IMR-90 (cell line): ENCODE measurements at regions not wholly inside any gene's neighbourhood (a gene's known extent, or its start where the extent isn't known, plus 50 kb on each side); places are given as distances from the start of the nearest gene placed in this dataset.

Experiments
- ATAC-seq: fragments of 200-7000 bp; cut with Tn5 transposase; 2 replicates; pipeline ENCODE4 v1.9.1; 2020; ENCODE audit warnings: low read depth, mild to moderate bottlenecking, moderate library complexity
- BruUV-seq: library from RNA; stranded (reverse); fragments of 400-500 nt; replicated peaks from 2 replicates; lab custom pipeline; 2021; lab: Mats Ljungman, UMichigan
- CTCF ChIA-PET: fragments of 300-600 bp; formaldehyde crosslinking; extraction: SDS; loops from one replicate; lab custom pipeline; 2021; ENCODE audit warnings: antibody characterized with exemption; lab: Yijun Ruan, JAX
- POLR2A ChIA-PET: fragments of 300-600 bp; sonication (Branson Sonifier 250); formaldehyde crosslinking; loops from one replicate; lab custom pipeline; 2022; ENCODE audit warnings: antibody characterized with exemption; ENCODE audit not compliant: unreplicated experiment; lab: Charles Lee
- DNase-seq: peaks from one replicate; pipeline ENCODE4 v3.0.0; 2013
- H2AFZ ChIP-seq: replicated peaks from 2 replicates; pipeline ENCODE3; 2013; ENCODE audit warnings: low read length, mild to moderate bottlenecking; ENCODE audit not compliant: poor library complexity
- H2AK5ac ChIP-seq: 2 replicates; pipeline ENCODE4 v1.6.1; 2013; ENCODE audit warnings: low read depth, low read length, inconsistent platforms
- H2AK9ac ChIP-seq: replicated peaks from 2 replicates; pipeline ENCODE3; 2013; ENCODE audit warnings: mild to moderate bottlenecking, low read depth, low read length, moderate library complexity; ENCODE audit not compliant: poor library complexity
- H2BK120ac ChIP-seq: 2 replicates; pipeline ENCODE4 v1.6.1; 2013; ENCODE audit warnings: low read depth, low read length, inconsistent platforms
- H2BK15ac ChIP-seq: 3 replicates; pipeline ENCODE4 v1.6.1; 2013; ENCODE audit warnings: low read depth, low read length, inconsistent platforms
- H2BK20ac ChIP-seq: 2 replicates; pipeline ENCODE4 v1.6.1; 2013; ENCODE audit warnings: low read depth, mild to moderate bottlenecking, inconsistent platforms, low read length, moderate library complexity
- H2BK5ac ChIP-seq: 2 replicates; pipeline ENCODE4 v1.6.1; 2013; ENCODE audit warnings: mild to moderate bottlenecking, low read depth, low read length, inconsistent platforms; ENCODE audit not compliant: poor library complexity, severe bottlenecking
- H3K14ac ChIP-seq: replicated peaks from 2 replicates; pipeline ENCODE4 v1.6.1; 2013; ENCODE audit warnings: low read depth, low read length, inconsistent platforms
- H3K18ac ChIP-seq: 2 replicates; pipeline ENCODE4 v1.6.1; 2013; ENCODE audit warnings: low read depth, low read length, control low read depth
- H3K23ac ChIP-seq: 2 replicates; pipeline ENCODE4 v1.6.1; 2013; ENCODE audit warnings: low read depth, low read length, inconsistent platforms
- H3K27ac ChIP-seq: 2 replicates; pipeline ENCODE4 v1.5.1; 2013; ENCODE audit warnings: mild to moderate bottlenecking, control low read depth, low read length; ENCODE audit not compliant: insufficient read depth
- H3K27me3 ChIP-seq: 2 replicates; pipeline ENCODE4 v1.6.1; 2013; ENCODE audit warnings: low read length; ENCODE audit not compliant: control insufficient read depth, insufficient read depth
- H3K36me3 ChIP-seq: 2 replicates; pipeline ENCODE4 v1.6.1; 2013; ENCODE audit warnings: low read length, mixed read lengths; ENCODE audit not compliant: control insufficient read depth, insufficient read depth
- H3K4ac ChIP-seq: 2 replicates; pipeline ENCODE4 v1.6.1; 2013; ENCODE audit warnings: low read depth, low read length, inconsistent platforms
- H3K4me1 ChIP-seq: 2 replicates; pipeline ENCODE4 v1.6.1; 2013; ENCODE audit warnings: low read length, mixed read lengths; ENCODE audit not compliant: control insufficient read depth, insufficient read depth
- H3K4me2 ChIP-seq: 2 replicates; pipeline ENCODE4 v1.6.1; 2013; ENCODE audit warnings: low read depth, mild to moderate bottlenecking, control low read depth, low read length, moderate library complexity
- H3K4me3 ChIP-seq: 2 replicates; pipeline ENCODE4 v1.5.1; 2013; ENCODE audit warnings: low read depth, mild to moderate bottlenecking, control low read depth, low read length, moderate library complexity; ENCODE audit not compliant: insufficient read depth
- H3K56ac ChIP-seq: 2 replicates; pipeline ENCODE4 v1.6.1; 2013; ENCODE audit warnings: low read length, inconsistent platforms; ENCODE audit not compliant: insufficient read depth; ENCODE audit errors: extremely low read depth
- H3K79me1 ChIP-seq, 2 experiments: 2 replicates each; pipeline ENCODE4 v1.6.1; 2013; ENCODE audit warnings: low read length in 2 of 2, inconsistent platforms in 1 of 2, low read depth in 1 of 2
- H3K9ac ChIP-seq: 2 replicates; pipeline ENCODE4 v1.6.1; 2013; ENCODE audit warnings: low read depth, low read length, control low read depth
- H3K9me1 ChIP-seq: 2 replicates; pipeline ENCODE4 v1.6.1; 2013; ENCODE audit warnings: low read length, inconsistent platforms; ENCODE audit not compliant: insufficient read depth
- H3K9me3 ChIP-seq: 2 replicates; pipeline ENCODE4 v1.6.1; 2013; ENCODE audit warnings: low read length; ENCODE audit not compliant: control insufficient read depth, insufficient read depth
- H4K20me1 ChIP-seq: 2 replicates; pipeline ENCODE4 v1.6.1; 2013; ENCODE audit warnings: low read length, inconsistent platforms; ENCODE audit not compliant: insufficient read depth
- H4K5ac ChIP-seq: 2 replicates; pipeline ENCODE4 v1.6.1; 2013; ENCODE audit warnings: mild to moderate bottlenecking, low read depth, low read length, control low read depth
- H4K8ac ChIP-seq, 2 experiments: 2 replicates each; pipeline ENCODE4 v1.6.1; 2013; ENCODE audit warnings: low read depth in 2 of 2, low read length in 2 of 2, control low read depth in 1 of 2, inconsistent platforms in 1 of 2
- H4K91ac ChIP-seq: 2 replicates; pipeline ENCODE4 v1.6.1; 2013; ENCODE audit warnings: low read depth, low read length, inconsistent platforms; ENCODE audit not compliant: insufficient read depth
- BHLHE40 ChIP-seq: fragments of 150-350 bp; IDR thresholded peaks from 2 replicates; pipeline ENCODE4 v1.6.1; 2016; ENCODE audit warnings: mild to moderate bottlenecking, low read depth, low read length
- CEBPB ChIP-seq: IDR thresholded peaks from 2 replicates; pipeline ENCODE4 v1.6.1; 2012; ENCODE audit warnings: low read depth, low read length, improper control_type of control experiment
- CHD1 ChIP-seq: IDR thresholded peaks from 2 replicates; pipeline ENCODE4 v1.6.1; 2012; ENCODE audit warnings: low read depth, low read length, improper control_type of control experiment
- CTCF ChIP-seq: conservative IDR thresholded peaks from 2 replicates; pipeline ENCODE4 v1.5.1; 2012; ENCODE audit warnings: mild to moderate bottlenecking, low read depth, low read length, improper control_type of control experiment
- ELK1 ChIP-seq: fragments of 150-350 bp; IDR thresholded peaks from 2 replicates; pipeline ENCODE4 v1.6.1; 2016; ENCODE audit warnings: low read depth, mild to moderate bottlenecking, low read length, moderate library complexity, borderline replicate concordance
- FOS ChIP-seq: fragments of 150-350 bp; IDR thresholded peaks from 2 replicates; pipeline ENCODE4 v1.6.1; 2016; ENCODE audit warnings: low read depth, low read length
- MAFK ChIP-seq: IDR thresholded peaks from 2 replicates; pipeline ENCODE4 v1.6.1; 2012; ENCODE audit warnings: low read depth, low read length, improper control_type of control experiment
- MAZ ChIP-seq: IDR thresholded peaks from 2 replicates; pipeline ENCODE4 v1.6.1; 2012; ENCODE audit warnings: low read depth, mild to moderate bottlenecking, low read length, improper control_type of control experiment, moderate library complexity, borderline replicate concordance
- MXI1 ChIP-seq: IDR thresholded peaks from 2 replicates; pipeline ENCODE4 v1.6.1; 2012; ENCODE audit warnings: low read depth, mild to moderate bottlenecking, low read length, moderate library complexity, borderline replicate concordance
- NFE2L2 ChIP-seq: fragments of 150-350 bp; IDR thresholded peaks from 2 replicates; pipeline ENCODE4 v1.6.1; 2016; ENCODE audit warnings: low read depth, mild to moderate bottlenecking, low read length
- POLR2A ChIP-seq: IDR thresholded peaks from 2 replicates; pipeline ENCODE4 v1.6.1; 2012; ENCODE audit warnings: mild to moderate bottlenecking, low read depth, low read length
- RAD21 ChIP-seq: IDR thresholded peaks from 2 replicates; pipeline ENCODE4 v1.6.1; 2012; ENCODE audit warnings: low read length, improper control_type of control experiment
- RCOR1 ChIP-seq: IDR thresholded peaks from 2 replicates; pipeline ENCODE4 v1.6.1; 2012; ENCODE audit warnings: mild to moderate bottlenecking, low read length, improper control_type of control experiment; ENCODE audit not compliant: insufficient replicate concordance
- RFX5 ChIP-seq: IDR thresholded peaks from 2 replicates; pipeline ENCODE4 v1.8.0; 2012; ENCODE audit warnings: low read depth, mild to moderate bottlenecking, low read length, moderate library complexity
- SMC3 ChIP-seq: fragments of 150-350 bp; IDR thresholded peaks from 2 replicates; pipeline ENCODE4 v1.6.1; 2016; ENCODE audit warnings: low read depth, mild to moderate bottlenecking, antibody characterized with exemption, low read length, moderate library complexity
- USF2 ChIP-seq: fragments of 150-350 bp; IDR thresholded peaks from 2 replicates; pipeline ENCODE4 v1.6.1; 2017; ENCODE audit warnings: mild to moderate bottlenecking, antibody characterized with exemption, low read length, low read depth
- WGBS, 2 experiments: methylation state at CpG; one replicate each; pipeline versions ENCODE4 v1.1.5 to v1.1.7; 2013; ENCODE audit warnings: missing lambda C conversion rate in 2 of 2; ENCODE audit not compliant: insufficient read length in 1 of 2; ENCODE audit errors: extremely low coverage in 2 of 2; 5-methylcytosine and 5-hydroxymethylcytosine counted together
- dilution Hi-C: fragments of 300-500 bp; cut with HindIII; formaldehyde crosslinking; loops from one replicate; pipeline ENCODE4 v1.14.3; 2018; ENCODE audit warnings: low sequenced_read_pairs; ENCODE audit not compliant: unreplicated experiment
- in situ Hi-C: fragments of 300-500 bp; cut with MboI; formaldehyde crosslinking; loops from 3 replicates; pipeline ENCODE4 v1.14.3; 2019; ENCODE audit warnings: low sequenced_read_pairs, inconsistent platforms, mixed read lengths
- intact Hi-C: fragments of 100-400 bp; cut with micrococcal nuclease; formaldehyde crosslinking; loops from 2 replicates; pipeline ENCODE4 v1.10.0; 2022

- no peaks in the 10 kb centered on the region for H3K4me1 ChIP-seq
- no peak overlapping the region for H3K4me3 ChIP-seq
- no peak overlapping the region for H2BK5ac ChIP-seq
- H3K18ac ChIP-seq = no peak overlapping the region
- H4K5ac ChIP-seq = no peak overlapping the region
- dilution Hi-C loops (no loop called here), intact Hi-C loops (no loop called here), in situ Hi-C loops (no loop called here)
- H2BK120ac ChIP-seq = no peak overlapping the region
- no peak overlapping the region for H3K56ac ChIP-seq
- H3K14ac ChIP-seq = no peak overlapping the region
- no peak overlapping the region for H2AK9ac ChIP-seq
- no peak overlapping the region for H2AK5ac ChIP-seq
- no peaks in the 10 kb centered on the region for H3K27me3 ChIP-seq
- no CpG with 5 or more reads among the region's 6 CpGs for WGBS, 2 experiments
- H3K9me1 ChIP-seq = no peaks in the 10 kb centered on the region
- no peak overlapping the region for H2AFZ ChIP-seq
- no peak overlapping the region for H3K27ac ChIP-seq
- H2BK20ac ChIP-seq = no peak overlapping the region
- H3K9me3 ChIP-seq = peaks cover 2% of the 10 kb centered on the region
- ChIA-PET POLR2A (no interaction called here), CTCF (no interaction called here)
- H3K4me2 ChIP-seq = no peak overlapping the region
- H4K8ac ChIP-seq = no peak overlapping the region
- no peak overlapping the region for H4K91ac ChIP-seq
- BruUV-seq = no TSS peak
- ATAC-seq (no peak), DNase-seq (no peak)
- no peak overlapping the region for H3K4ac ChIP-seq
- H3K79me1 ChIP-seq = no peaks in the 10 kb centered on the region
- no peaks in the 10 kb centered on the region for H4K20me1 ChIP-seq
- TF ChIP-seq SMC3 = no peak
- TF ChIP-seq MAZ = no peak
- TF ChIP-seq RFX5 = no peak
- TF ChIP-seq RAD21 = no peak
- no peak for TF ChIP-seq POLR2A
- TF ChIP-seq NFE2L2 = no peak
- no peak for TF ChIP-seq RCOR1
- no peak for TF ChIP-seq USF2
- no peak for TF ChIP-seq CEBPB
- TF ChIP-seq FOS = no peak
- no peak for TF ChIP-seq CHD1
- TF ChIP-seq CTCF = no peak
- TF ChIP-seq ELK1 = no peak
- no peak for TF ChIP-seq BHLHE40
- TF ChIP-seq MAFK = no peak
- TF ChIP-seq MXI1 = no peak
- no peak overlapping the region for H2BK15ac ChIP-seq
- no peaks in the 10 kb centered on the region for H3K36me3 ChIP-seq
- H3K23ac ChIP-seq = no peak overlapping the region
- H3K9ac ChIP-seq = no peak overlapping the region
Observed at GRCh38 chr10:65723525-65723924, 1202.3 kb upstream of the LRRTM3 start.
